ENCODE measurements at regions not wholly inside any gene's neighbourhood (a gene's known extent, or its start where the extent isn't known, plus 50 kb on each side); places are given as distances from the start of the nearest gene placed in this dataset.

- no peak for TF ChIP-seq CTCF (IDR thresholded peaks at IDR 0.05; ENCODE audit: low read depth, low read length)
- no peak for TF ChIP-seq POLR2A (IDR thresholded peaks at IDR 0.05; ENCODE audit: extremely low read depth, insufficient read length)
- TF ChIP-seq MYC (IDR thresholded peaks at IDR 0.05; ENCODE audit: low read depth, low read length) = no peak
- TF ChIP-seq MAX (IDR thresholded peaks at IDR 0.05; ENCODE audit: low read depth, low read length) = no peak
Measured at GRCh38 chr1:227390525-227390924, 72.2 kb upstream of the CDC42BPA start.

Measured in NB4 (cell line).